ENCODE measurements at regions not wholly inside any gene's neighbourhood (a gene's known extent, or its start where the extent isn't known, plus 50 kb on each side); places are given as distances from the start of the nearest gene placed in this dataset.

DNA sequence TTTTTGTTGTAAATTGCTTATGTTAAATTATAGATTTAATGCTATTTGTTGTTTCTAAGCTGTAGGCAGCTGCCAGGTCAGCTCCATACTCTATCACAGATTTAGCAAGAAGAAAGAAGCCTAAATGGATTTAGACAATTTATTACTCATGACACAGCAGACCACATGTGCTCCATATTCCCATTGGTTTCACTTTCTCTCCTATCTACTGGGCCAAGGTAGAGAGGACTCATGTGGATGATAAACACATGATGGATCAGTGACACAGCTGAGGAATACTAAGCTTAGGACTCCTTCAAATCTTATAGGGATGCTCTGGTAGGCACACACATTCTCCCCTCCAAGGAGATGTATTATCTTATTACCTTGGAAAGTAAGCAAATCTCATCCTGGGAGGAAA is 553.0 kb upstream of the ADGRB3 start:
- no peak for TF ChIP-seq TARDBP (IDR thresholded peaks at IDR 0.05)
- TF ChIP-seq, protein P1, sequence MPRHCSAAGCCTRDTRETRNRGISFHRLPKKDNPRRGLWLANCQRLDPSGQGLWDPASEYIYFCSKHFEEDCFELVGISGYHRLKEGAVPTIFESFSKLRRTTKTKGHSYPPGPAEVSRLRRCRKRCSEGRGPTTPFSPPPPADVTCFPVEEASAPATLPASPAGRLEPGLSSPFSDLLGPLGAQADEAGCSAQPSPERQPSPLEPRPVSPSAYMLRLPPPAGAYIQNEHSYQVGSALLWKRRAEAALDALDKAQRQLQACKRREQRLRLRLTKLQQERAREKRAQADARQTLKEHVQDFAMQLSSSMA (CRISPR knock-in tag; IDR thresholded peaks at IDR 0.05), result no peak
- no peak for TF ChIP-seq PHF8 (IDR thresholded peaks at IDR 0.05; ENCODE audit: borderline replicate concordance, low read length)
- no peak for TF ChIP-seq SMAD3 (CRISPR knock-in tag; conservative IDR thresholded peaks at IDR 0.05)
- TF ChIP-seq SP2 (IDR thresholded peaks at IDR 0.05; ENCODE audit: extremely low read depth, low read depth, low read length, poor library complexity, severe bottlenecking), result no peak
- TF ChIP-seq RFX5 (IDR thresholded peaks at IDR 0.05; ENCODE audit: low read depth, low read length), result no peak
- no peak for TF ChIP-seq TOE1 (IDR thresholded peaks at IDR 0.05; ENCODE audit: borderline replicate concordance)
- no peak for TF ChIP-seq TOE1 (CRISPR knock-in tag; IDR thresholded peaks at IDR 0.05; ENCODE audit: borderline replicate concordance, low read depth)
- TF ChIP-seq BHLHE40 (IDR thresholded peaks at IDR 0.05; ENCODE audit: low read length), result no peak

Measured in K562 (cell line).